HEK293T (cell line): ENCODE measurements at regions not wholly inside any gene's neighbourhood (a gene's known extent, or its start where the extent isn't known, plus 50 kb on each side); places are given as distances from the start of the nearest gene placed in this dataset.

ENCODE experiments used
- ARNT ChIP-seq: fragments of 450-650 bp; IDR thresholded peaks from 2 replicates; pipeline ENCODE4 v1.6.1; 2017; ENCODE audit warnings: mild to moderate bottlenecking
- BHLHE40 ChIP-seq: fragments of 450-650 bp; IDR thresholded peaks from 2 replicates; pipeline ENCODE4 v1.6.1; 2016; ENCODE audit warnings: mild to moderate bottlenecking, moderate library complexity, borderline replicate concordance
- CTBP1 ChIP-seq: fragments of 450-650 bp; IDR thresholded peaks from 2 replicates; pipeline ENCODE4 v1.6.1; 2016; ENCODE audit warnings: borderline replicate concordance
- FOXA1 ChIP-seq: fragments of 450-650 bp; IDR thresholded peaks from 2 replicates; pipeline ENCODE4 v1.6.1; 2016; ENCODE audit warnings: mild to moderate bottlenecking
- FOXK2 ChIP-seq: fragments of 450-650 bp; IDR thresholded peaks from 2 replicates; pipeline ENCODE4 v1.6.1; 2016; ENCODE audit warnings: mild to moderate bottlenecking
- FOXM1 ChIP-seq: fragments of 450-650 bp; IDR thresholded peaks from 2 replicates; pipeline ENCODE4 v1.6.1; 2017; ENCODE audit warnings: mild to moderate bottlenecking, borderline replicate concordance
- HDGF ChIP-seq: fragments of 450-650 bp; IDR thresholded peaks from 2 replicates; pipeline ENCODE4 v1.6.1; 2017; ENCODE audit warnings: antibody characterized with exemption, borderline replicate concordance
- NFRKB ChIP-seq: fragments of 450-650 bp; IDR thresholded peaks from 2 replicates; pipeline ENCODE4 v1.6.1; 2016; ENCODE audit warnings: mild to moderate bottlenecking, moderate library complexity
- SP1 ChIP-seq: fragments of 450-650 bp; IDR thresholded peaks from 2 replicates; pipeline ENCODE4 v1.6.1; 2017
- TARDBP ChIP-seq: fragments of 450-650 bp; IDR thresholded peaks from 2 replicates; pipeline ENCODE4 v1.6.1; 2016
- TF ChIP-seq, protein P1 (sequence below): fragments of 450-650 bp; IDR thresholded peaks from 2 replicates; pipeline ENCODE4 v1.6.1; 2016

DNA sequence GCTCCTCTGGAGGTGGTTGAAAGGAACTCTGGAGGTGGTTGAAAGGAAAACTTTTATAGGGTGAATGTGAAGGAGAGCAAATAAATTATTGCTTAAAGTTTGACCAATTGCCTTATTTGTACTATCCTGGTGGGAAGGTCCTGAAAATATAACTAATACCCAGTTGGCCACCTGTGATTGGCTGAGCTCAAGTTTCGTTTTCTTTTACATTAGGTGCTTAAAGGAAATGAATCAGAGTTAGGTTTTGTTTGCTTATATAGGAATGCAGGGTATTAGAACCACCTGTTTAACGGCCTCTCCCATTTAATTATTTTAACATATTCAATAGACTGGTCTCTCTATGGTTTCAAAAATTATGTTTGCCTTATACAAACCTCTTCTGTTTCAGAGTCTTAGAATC lies 497.6 kb downstream of the PRR32 start:
- TF ChIP-seq HDGF (no peak), FOXM1 (no peak), CTBP1 (no peak), NFRKB (no peak), FOXA1 (no peak), FOXK2 (no peak), SP1 (no peak), ARNT (no peak), BHLHE40 (no peak), TARDBP (no peak)
- TF ChIP-seq, protein P1, sequence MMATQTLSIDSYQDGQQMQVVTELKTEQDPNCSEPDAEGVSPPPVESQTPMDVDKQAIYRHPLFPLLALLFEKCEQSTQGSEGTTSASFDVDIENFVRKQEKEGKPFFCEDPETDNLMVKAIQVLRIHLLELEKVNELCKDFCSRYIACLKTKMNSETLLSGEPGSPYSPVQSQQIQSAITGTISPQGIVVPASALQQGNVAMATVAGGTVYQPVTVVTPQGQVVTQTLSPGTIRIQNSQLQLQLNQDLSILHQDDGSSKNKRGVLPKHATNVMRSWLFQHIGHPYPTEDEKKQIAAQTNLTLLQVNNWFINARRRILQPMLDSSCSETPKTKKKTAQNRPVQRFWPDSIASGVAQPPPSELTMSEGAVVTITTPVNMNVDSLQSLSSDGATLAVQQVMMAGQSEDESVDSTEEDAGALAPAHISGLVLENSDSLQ = no peak
